ENCODE measurements at regions not wholly inside any gene's neighbourhood (a gene's known extent, or its start where the extent isn't known, plus 50 kb on each side); places are given as distances from the start of the nearest gene placed in this dataset.

DNA sequence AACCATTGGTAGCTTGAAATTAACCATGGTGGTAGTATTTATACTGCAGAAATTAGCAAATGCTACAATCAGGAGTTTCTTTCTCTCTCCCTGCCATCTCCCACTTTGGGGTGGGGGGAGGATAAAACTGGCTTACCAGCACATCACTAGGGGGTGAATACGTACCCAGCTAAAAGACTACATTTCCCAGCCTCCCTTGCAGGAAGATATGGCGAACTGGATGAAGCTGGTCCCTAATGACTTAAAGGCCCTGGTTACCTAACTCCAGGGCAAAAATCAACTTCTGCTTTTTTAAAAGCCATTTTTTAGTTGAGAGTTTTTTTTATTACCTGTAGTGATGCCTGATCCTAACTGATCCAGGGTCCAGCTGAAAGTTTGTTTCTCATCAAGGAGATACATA lies 70.3 kb upstream of the RAB12 start:
- DNase-seq: no peak

DNA sequence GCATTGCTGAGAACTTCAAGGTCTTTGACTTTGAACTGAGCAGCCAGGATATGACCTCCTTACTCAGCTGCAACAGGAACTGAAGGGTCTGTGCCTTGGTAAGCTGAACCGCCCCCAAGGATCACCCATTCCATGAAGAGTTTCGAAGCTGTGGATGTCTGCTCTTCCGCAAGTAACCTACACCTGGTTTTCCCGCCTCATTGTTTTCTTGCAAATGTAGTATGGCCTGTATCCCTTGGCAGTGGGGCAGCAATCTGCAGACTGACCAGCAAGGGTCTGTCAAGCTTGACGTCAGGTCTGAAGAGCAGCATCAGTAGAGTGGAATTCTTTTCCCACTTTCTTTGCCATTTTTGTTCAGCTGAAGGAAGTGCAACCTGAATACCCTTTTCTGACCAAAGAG lies 62.6 kb upstream of the RAB12 start:
- no peak for DNase-seq

- peak; percentile 76 for DNase-seq
Measured at GRCh38 chr18:8548186-8548585, 61.1 kb upstream of the RAB12 start.

DNA sequence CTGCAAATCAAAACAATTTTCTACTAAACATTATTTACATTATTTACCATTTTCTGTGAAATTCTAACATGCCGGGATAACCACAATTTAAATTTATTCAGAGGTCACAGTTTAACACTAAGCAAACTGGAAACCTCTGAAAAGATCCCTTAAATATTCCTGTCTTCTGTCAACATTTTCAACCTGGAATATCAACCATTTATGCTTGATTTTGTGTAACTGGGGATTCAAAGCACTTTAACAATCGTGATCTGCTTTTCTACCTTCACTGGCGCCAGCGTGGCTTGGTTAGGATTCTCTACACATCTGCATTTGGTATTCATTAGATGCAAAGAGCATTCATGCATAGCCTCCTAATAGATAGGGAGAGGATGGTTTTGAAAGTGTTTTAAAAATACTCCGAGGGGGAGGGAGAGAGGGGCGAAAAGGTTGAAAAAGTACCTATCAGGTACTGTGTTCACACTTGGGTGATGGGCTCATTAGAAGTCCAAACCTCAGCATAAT lies 59.9 kb upstream of the RAB12 start:
- no peak for DNase-seq

DNA sequence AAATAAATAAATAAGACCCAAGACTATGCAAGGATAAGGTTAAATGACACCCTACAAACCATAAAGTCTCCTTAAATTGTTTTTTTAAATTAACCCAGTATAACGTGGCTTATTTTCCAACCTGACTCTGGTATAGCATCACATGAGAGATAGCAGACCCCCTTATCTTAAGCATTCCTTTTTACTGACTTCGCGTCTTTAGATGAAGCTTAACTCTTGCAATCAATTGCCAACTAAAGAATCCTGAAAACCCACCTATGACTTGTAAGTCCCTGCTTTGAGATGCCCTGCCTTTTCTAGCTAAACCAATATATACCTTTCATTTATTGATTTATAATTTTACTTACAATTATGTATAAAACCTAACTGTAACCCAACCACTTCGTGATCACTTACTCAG lies 57.1 kb upstream of the RAB12 start:
- no peak for DNase-seq

- DNase-seq: no peak
Measured at GRCh38 chr18:8554354-8554753, 54.9 kb upstream of the RAB12 start.

DNA sequence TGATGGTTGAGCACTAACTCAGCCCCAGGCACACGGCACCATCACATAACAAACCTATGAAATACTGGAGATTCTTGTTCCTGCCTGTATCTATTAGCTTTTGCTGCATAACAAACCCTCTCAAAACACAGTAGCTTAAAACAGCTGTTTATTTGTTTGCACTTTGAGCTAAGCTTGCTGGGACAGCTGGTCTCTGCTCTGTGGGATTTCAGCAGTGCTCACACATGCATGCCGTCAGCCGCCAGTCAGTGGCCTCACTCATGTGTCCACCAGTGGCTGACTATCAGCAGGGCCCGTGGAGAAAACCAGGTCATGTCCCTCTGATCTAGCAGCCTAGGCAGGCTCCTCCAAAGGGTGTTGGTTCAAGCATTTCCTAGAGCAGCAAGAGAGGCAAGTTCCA lies 52.8 kb upstream of the RAB12 start:
- no peak for DNase-seq

Data from fibroblast of skin of abdomen (primary cell).